ENCODE measurements at regions not wholly inside any gene's neighbourhood (a gene's known extent, or its start where the extent isn't known, plus 50 kb on each side); places are given as distances from the start of the nearest gene placed in this dataset.

- no peak for DNase-seq
Measured at GRCh38 chr6:100266494-100267401, 198.0 kb downstream of the SIM1 start.

- DNase-seq: no peak
Measured at GRCh38 chr6:100262086-100262485, 202.6 kb downstream of the SIM1 start.

DNA sequence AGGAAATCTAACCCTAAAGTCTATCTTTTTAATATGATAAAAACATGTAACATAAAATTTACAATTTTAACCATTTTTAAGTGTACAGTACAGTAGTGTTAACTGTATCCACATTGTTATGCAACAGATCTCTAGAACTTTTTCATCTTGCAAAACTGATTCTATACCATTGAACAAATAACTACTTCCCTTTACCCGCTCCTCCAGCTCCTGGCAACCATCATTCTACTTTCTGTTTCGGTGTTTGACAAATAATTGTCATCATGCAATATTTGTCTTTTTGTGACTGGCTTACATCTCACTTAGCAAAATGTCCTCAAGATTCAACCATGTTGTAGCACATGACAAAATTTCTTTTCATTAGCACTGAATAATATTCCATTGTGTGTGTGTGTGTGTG lies 203.2 kb downstream of the SIM1 start:
- no peak for DNase-seq

GRCh38 chr6:100260584-100260983 lies 204.1 kb downstream of the SIM1 start:
- DNase-seq: no peak

GRCh38 chr6:100259865-100260264 lies 204.9 kb downstream of the SIM1 start:
- DNase-seq: no peak

- no peak for DNase-seq
Measured at GRCh38 chr6:100258752-100259151, 206.0 kb downstream of the SIM1 start.

DNA sequence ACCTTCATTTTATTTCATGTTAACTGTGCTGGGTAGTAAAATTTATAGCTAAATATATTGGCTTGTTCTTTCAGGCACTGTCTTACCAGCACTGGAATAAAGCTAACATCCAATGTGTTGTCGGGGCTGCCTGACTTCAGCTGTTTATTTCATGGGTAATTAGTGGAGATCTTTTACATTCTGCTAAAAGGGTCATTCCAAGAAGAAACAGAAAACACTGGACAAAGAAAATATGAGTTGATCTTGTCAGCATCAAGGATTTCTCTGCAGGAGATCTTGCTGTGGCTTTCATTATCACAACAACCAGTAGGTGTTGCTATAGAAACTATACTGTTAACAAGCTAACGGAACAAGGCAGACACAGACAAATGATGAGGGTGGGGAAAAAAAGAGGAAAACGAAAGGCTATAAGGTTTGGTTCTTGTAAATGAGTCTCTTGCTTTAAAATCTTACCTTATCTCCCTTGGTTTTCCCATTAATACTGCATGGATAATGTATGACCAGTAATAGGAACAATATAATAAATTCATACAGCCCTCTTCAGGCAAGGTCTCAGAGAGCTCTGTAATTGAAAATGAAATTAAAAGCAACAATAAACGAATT lies 206.8 kb downstream of the SIM1 start:
- no peak for DNase-seq

DNA sequence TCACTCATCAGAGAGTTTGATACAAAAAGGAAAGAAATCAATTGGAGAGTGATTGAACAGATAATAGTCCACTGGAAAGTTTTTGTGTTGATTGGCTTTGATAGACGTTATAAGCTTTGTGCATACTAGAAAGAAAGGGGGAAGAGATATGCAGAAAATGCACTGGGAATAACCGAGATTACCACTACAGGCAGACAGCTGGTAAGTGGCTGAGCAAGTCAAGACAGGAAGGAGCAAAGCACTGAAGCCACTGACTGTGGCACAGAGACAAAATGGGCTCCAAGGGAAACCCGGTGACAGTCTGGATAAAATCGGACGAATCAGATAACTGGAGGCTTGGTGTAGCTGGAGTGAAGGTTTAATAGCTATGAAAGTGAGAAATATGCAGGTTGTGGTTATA lies 209.0 kb downstream of the SIM1 start:
- DNase-seq: no peak

- DNase-seq: no peak
Measured at GRCh38 chr6:100247123-100247522, 217.6 kb downstream of the SIM1 start.

- no peak for DNase-seq
Measured at GRCh38 chr6:100246206-100246605, 218.5 kb downstream of the SIM1 start.

- DNase-seq: no peak
Measured at GRCh38 chr6:100240798-100241197, 223.9 kb downstream of the SIM1 start.

- no peak for DNase-seq
Measured at GRCh38 chr6:100237821-100238220, 226.9 kb downstream of the SIM1 start.

DNA sequence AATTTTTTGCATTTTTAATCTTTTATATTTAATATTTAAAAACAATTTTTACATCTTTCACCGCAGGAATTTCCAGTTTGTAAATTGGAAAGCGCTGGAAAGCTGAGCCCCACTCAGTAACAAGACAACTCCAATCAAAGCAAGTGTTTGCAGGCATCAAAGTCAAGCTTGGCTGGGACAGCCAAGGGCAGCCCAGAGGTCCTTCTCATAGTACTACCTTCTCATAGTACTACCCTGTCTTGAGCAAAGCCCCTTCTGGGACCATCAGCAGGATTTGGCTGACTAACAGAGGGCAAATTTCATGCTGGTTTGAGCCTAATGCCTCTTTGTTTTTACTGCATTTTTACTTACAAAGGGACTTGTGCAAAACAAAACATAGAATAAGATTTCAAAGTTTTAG lies 228.3 kb downstream of the SIM1 start:
- DNase-seq: no peak

DNA sequence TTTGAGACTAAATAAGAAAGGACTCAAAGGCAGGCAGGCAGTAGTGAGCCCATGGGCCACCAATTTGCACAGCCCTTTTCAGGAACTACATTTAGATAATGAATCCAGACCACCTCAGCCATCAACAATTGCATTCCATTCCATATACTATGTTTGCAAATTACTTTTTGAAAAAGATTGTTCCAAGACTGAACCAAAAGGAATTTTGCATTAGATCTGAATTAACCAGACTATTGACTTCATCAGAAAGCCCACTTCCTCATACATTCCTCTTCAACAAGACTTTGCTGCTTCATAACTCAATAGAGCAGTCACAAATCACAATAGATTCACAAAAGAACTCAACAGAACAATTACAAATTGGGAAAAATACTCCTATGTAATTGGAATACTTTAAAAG lies 229.1 kb downstream of the SIM1 start:
- DNase-seq: no peak

DNA sequence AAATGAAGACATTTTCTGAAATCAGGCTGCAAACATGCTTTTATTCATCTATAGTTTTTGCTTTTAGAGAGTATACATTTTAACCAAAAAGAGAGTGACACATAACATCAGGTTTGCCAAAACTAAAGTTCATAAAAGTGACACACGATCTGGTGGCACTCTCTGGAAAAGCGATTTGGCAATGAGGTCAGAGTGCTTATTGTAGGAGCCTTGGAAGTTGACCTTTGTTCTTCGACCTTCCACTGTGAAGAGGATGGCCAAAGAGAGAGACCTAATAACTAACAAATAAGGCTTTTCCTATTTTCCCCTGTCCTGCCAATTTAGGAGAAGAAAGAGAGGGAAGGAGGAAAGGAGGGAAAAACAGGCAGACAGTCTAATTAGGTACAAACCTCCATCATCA lies 230.1 kb downstream of the SIM1 start:
- no peak for DNase-seq

DNA sequence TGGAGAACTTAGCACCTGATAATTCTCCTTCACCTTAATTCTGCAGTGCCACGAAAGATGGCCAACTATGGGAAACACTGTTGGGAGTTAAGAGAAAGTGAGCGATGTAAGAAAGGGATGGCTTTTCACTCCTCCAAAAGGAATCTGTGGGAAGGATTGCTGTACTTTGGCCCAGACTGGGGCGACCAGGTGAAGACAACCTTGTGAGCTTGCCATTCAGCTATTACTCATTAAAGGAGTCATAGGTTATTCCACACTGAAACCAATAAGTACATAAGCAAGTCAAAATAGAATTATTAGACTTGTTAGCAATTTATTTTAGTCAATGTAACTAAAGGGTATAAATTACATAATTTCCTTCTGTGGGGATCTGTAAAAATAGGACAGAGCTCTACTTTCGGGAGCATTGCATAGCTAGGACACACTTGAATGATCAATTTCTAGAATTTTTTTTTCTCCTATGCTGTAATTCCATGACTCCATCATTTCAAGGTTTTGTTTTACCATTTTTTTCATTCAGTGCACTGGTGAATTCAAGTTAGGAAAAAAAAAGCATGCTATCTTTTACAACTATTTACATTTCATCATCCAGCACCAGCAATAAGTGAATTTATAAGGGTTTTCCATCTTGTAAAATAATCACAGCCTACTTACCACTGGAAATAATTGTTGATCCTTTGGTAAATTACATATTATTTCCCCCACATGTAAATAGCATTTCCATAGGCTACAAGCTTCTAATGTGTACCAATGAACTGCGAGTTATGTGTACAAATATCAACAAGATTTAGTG lies 231.7 kb downstream of the SIM1 start:
- no peak for DNase-seq

GRCh38 chr6:100230953-100231316 lies 233.8 kb downstream of the SIM1 start:
- no peak for DNase-seq

GRCh38 chr6:100230115-100230952 lies 234.4 kb downstream of the SIM1 start:
- DNase-seq: no peak

DNA sequence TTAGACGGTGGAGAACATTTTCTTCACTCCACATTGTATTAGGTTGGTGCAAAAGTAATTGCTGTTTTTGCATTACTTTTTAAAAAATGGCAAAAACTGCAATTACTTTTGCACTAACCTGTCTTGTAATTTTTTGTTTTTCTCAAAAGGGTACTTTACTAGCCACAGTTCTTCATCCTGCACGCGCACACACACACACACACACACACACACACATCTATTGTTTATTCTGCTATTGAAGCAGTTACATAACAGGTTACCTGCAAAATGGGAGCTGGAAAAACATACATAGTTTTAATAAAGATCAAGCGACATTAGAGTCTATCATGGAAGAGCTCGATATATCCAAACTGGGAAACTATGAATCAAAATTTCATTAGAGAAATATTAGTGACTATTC lies 235.2 kb downstream of the SIM1 start:
- no peak for DNase-seq

DNA sequence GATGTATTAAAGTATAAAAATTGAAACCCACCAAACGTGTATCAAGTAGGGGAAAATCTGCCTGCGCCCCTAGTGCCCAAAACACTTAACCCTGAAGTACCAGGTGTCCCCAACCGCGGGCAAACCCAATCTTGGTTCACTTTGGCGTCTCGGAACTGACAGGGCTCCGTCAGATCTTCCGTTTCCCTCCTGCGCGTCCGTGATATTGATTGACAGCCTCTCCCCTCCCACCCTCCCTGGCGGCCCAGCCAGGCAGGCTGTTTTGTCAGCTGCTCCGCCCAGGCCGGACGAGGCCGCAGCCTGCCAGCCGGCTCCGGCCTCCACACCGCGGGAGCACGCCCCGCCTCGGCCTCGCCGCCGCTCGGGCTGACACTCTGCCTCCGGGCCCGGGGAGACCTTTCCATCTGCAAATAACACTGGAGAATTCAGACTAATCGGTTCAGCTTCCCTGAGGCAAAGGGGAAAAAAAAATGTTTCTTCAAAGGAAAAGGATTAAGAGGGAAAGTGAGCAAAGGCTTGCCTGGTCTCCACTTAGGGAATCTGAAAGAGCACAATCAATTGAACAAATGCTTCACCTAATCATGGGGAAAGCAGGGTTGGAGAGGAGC lies 234.9 kb upstream of the MCHR2 start:
- peak; percentile 43 for DNase-seq

- DNase-seq: no peak
Measured at GRCh38 chr6:100228437-100228833, 234.4 kb upstream of the MCHR2 start.

DNA sequence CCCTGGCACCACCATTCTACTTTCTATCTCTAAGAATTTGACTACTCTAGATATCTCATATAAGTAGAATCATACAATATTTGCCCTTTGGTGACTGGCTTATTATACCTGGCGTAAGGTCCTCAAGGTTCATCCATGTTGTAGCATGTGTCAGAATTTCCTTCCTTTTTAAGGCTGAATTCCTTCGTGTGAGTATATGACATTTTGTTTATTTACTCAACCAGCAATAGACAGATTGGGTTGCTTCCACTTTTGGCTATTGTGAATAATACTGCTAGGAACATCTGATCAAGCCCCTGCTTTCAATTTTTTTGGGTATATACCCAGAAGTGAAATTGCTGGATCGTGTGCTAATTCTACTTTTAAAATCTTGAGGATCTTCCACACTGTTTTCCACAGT lies 232.8 kb upstream of the MCHR2 start:
- no peak for DNase-seq
